Fibroblast of lung (primary cell): ENCODE measurements at regions not wholly inside any gene's neighbourhood (a gene's known extent, or its start where the extent isn't known, plus 50 kb on each side); places are given as distances from the start of the nearest gene placed in this dataset.

ENCODE experiments used
- EZH2 ChIP-seq: IDR thresholded peaks from 2 replicates; pipeline ENCODE4 v1.5.1; 2012; ENCODE audit warnings: low read length, control low read depth, mild to moderate bottlenecking; ENCODE audit errors: missing control alignments
- TF ChIP-seq, protein P1 (sequence below), 2 donors: IDR thresholded peaks in 1 of 2; conservative IDR thresholded peaks in 1 of 2; 1 replicate in 1 of 2; 2 replicates in 1 of 2; pipeline ENCODE4 v1.5.1; 2011 to 2012; ENCODE audit warnings: low read length in 2 of 2, control low read depth in 1 of 2, inconsistent platforms in 1 of 2, low read depth in 1 of 2, mild to moderate bottlenecking in 1 of 2

DNA sequence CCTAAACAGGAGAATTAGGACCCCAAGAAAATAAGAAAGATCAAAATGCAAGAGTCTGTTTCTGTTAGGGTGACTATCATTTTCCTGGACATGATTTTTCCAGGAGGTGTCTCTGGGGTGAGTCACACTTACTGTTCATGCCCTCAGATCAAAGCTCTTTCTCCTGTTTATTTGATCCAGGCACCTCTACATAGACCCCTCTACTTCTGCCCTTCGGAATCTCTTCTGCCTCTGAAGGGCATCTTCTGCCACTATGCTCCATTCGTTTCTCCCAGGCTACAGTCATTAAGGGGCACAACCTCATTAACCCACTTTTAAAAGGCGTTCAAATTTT is 1328.0 kb downstream of the GATA3 start:
- TF ChIP-seq, protein P1, sequence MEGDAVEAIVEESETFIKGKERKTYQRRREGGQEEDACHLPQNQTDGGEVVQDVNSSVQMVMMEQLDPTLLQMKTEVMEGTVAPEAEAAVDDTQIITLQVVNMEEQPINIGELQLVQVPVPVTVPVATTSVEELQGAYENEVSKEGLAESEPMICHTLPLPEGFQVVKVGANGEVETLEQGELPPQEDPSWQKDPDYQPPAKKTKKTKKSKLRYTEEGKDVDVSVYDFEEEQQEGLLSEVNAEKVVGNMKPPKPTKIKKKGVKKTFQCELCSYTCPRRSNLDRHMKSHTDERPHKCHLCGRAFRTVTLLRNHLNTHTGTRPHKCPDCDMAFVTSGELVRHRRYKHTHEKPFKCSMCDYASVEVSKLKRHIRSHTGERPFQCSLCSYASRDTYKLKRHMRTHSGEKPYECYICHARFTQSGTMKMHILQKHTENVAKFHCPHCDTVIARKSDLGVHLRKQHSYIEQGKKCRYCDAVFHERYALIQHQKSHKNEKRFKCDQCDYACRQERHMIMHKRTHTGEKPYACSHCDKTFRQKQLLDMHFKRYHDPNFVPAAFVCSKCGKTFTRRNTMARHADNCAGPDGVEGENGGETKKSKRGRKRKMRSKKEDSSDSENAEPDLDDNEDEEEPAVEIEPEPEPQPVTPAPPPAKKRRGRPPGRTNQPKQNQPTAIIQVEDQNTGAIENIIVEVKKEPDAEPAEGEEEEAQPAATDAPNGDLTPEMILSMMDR (conservative IDR thresholded peaks at IDR 0.05 in 1 of 2, IDR thresholded peaks at IDR 0.05 in 1 of 2; ENCODE audit: low read depth in 1 of 2, low read length in 2 of 2), result no peak
- TF ChIP-seq EZH2, result no peak
